ENCODE measurements at regions not wholly inside any gene's neighbourhood (a gene's known extent, or its start where the extent isn't known, plus 50 kb on each side); places are given as distances from the start of the nearest gene placed in this dataset.

GRCh38 chr13:61247149-61247936 is 168.3 kb downstream of the PCDH20 start:
- BruUV-seq (replicated peaks), result no TSS peak
- Mint-ChIP-seq H3K4me3 (ENCODE audit: low read depth, unreplicated experiment) (no peak overlapping the region), H3K36me3 (ENCODE audit: insufficient read depth, unreplicated experiment) (no peaks in the 10 kb centered on the region), H3K4me1 (ENCODE audit: low read depth, unreplicated experiment) (no peaks in the 10 kb centered on the region), H3K27me3 (ENCODE audit: unreplicated experiment) (no peaks in the 10 kb centered on the region), H3K27ac (ENCODE audit: unreplicated experiment) (no peak overlapping the region), H3K9me3 (ENCODE audit: low read depth, unreplicated experiment) (no peaks in the 10 kb centered on the region)
- no peak for DNase-seq
- CTCF ChIA-PET, result interaction anchor here (0.5 kb wide), 1 partner anchor 87 kb away, joined by 3 read pairs; no protein-coding TSS in a partner anchor
- intact Hi-C loops (cut with micrococcal nuclease; ENCODE audit: unreplicated experiment), result no loop called here
- TF ChIP-seq CTCF (IDR thresholded peaks at IDR 0.05; ENCODE audit: unreplicated experiment), result no peak

GRCh38 chr13:61246351-61246750 is 169.3 kb downstream of the PCDH20 start:
- no TSS peak for BruUV-seq (replicated peaks)
- no peak overlapping the region for H3K4me3 Mint-ChIP-seq (ENCODE audit: low read depth, unreplicated experiment)
- intact Hi-C loops (cut with micrococcal nuclease; ENCODE audit: unreplicated experiment), result no loop called here
- H3K27ac Mint-ChIP-seq (ENCODE audit: unreplicated experiment), result no peak overlapping the region
- TF ChIP-seq CTCF (IDR thresholded peaks at IDR 0.05; ENCODE audit: unreplicated experiment), result no peak
- H3K4me1 Mint-ChIP-seq (ENCODE audit: low read depth, unreplicated experiment), result no peaks in the 10 kb centered on the region
- CTCF ChIA-PET, result no interaction called here
- DNase-seq, result no peak
- no peaks in the 10 kb centered on the region for H3K36me3 Mint-ChIP-seq (ENCODE audit: insufficient read depth, unreplicated experiment)
- H3K9me3 Mint-ChIP-seq (ENCODE audit: low read depth, unreplicated experiment), result no peaks in the 10 kb centered on the region
- no peaks in the 10 kb centered on the region for H3K27me3 Mint-ChIP-seq (ENCODE audit: unreplicated experiment)

GRCh38 chr13:61215601-61216000 is 200.0 kb downstream of the PCDH20 start:
- BruUV-seq (replicated peaks), result no TSS peak
- Mint-ChIP-seq H3K4me1 (ENCODE audit: low read depth, unreplicated experiment) (no peaks in the 10 kb centered on the region), H3K27me3 (ENCODE audit: unreplicated experiment) (no peaks in the 10 kb centered on the region), H3K9me3 (ENCODE audit: low read depth, unreplicated experiment) (peaks cover 3% of the 10 kb centered on the region), H3K4me3 (ENCODE audit: low read depth, unreplicated experiment) (no peak overlapping the region), H3K27ac (ENCODE audit: unreplicated experiment) (no peak overlapping the region), H3K36me3 (ENCODE audit: insufficient read depth, unreplicated experiment) (no peaks in the 10 kb centered on the region)
- intact Hi-C loops (cut with micrococcal nuclease; ENCODE audit: unreplicated experiment), result no loop called here
- DNase-seq, result no peak
- CTCF ChIA-PET, result no interaction called here
- TF ChIP-seq CTCF (IDR thresholded peaks at IDR 0.05; ENCODE audit: unreplicated experiment), result no peak

- Mint-ChIP-seq H3K27me3 (ENCODE audit: unreplicated experiment) (no peaks in the 10 kb centered on the region), H3K36me3 (ENCODE audit: insufficient read depth, unreplicated experiment) (no peaks in the 10 kb centered on the region), H3K27ac (ENCODE audit: unreplicated experiment) (no peak overlapping the region), H3K4me1 (ENCODE audit: low read depth, unreplicated experiment) (no peaks in the 10 kb centered on the region), H3K9me3 (ENCODE audit: low read depth, unreplicated experiment) (peaks cover 3% of the 10 kb centered on the region), H3K4me3 (ENCODE audit: low read depth, unreplicated experiment) (no peak overlapping the region)
- intact Hi-C loops (cut with micrococcal nuclease; ENCODE audit: unreplicated experiment), result no loop called here
- CTCF ChIA-PET, result no interaction called here
- no TSS peak for BruUV-seq (replicated peaks)
- no peak for TF ChIP-seq CTCF (IDR thresholded peaks at IDR 0.05; ENCODE audit: unreplicated experiment)
- no peak for DNase-seq
These were observed 200.5 kb downstream of the PCDH20 start for GRCh38 chr13:61215116-61215515.

All from Calu3 (cell line).